A673 (cell line): ENCODE measurements at regions not wholly inside any gene's neighbourhood (a gene's known extent, or its start where the extent isn't known, plus 50 kb on each side); places are given as distances from the start of the nearest gene placed in this dataset.

Source experiments
- EZH2 ChIP-seq: fragments of 200-600 bp; sonication (generic); IDR thresholded peaks from 2 replicates; pipeline ENCODE4 v1.6.1; 2017; ENCODE audit warnings: borderline replicate concordance, low read depth, mild to moderate bottlenecking, mixed read lengths, antibody characterized with exemption, low read length; ENCODE audit not compliant: poor library complexity, severe bottlenecking
- TF ChIP-seq, protein P1 (sequence below): fragments of 300-800, 200-600 bp; sonication (generic); conservative IDR thresholded peaks from 2 replicates; pipeline ENCODE4 v1.5.1; 2017; ENCODE audit warnings: low read depth, mild to moderate bottlenecking, antibody characterized with exemption, low read length, moderate library complexity, mixed read lengths

- TF ChIP-seq, protein P1, sequence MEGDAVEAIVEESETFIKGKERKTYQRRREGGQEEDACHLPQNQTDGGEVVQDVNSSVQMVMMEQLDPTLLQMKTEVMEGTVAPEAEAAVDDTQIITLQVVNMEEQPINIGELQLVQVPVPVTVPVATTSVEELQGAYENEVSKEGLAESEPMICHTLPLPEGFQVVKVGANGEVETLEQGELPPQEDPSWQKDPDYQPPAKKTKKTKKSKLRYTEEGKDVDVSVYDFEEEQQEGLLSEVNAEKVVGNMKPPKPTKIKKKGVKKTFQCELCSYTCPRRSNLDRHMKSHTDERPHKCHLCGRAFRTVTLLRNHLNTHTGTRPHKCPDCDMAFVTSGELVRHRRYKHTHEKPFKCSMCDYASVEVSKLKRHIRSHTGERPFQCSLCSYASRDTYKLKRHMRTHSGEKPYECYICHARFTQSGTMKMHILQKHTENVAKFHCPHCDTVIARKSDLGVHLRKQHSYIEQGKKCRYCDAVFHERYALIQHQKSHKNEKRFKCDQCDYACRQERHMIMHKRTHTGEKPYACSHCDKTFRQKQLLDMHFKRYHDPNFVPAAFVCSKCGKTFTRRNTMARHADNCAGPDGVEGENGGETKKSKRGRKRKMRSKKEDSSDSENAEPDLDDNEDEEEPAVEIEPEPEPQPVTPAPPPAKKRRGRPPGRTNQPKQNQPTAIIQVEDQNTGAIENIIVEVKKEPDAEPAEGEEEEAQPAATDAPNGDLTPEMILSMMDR = no peak
- TF ChIP-seq EZH2 = no peak
Measured at GRCh38 chr22:48888466-48889208, 939.0 kb downstream of the BRD1 start.
